Heart right ventricle (tissue), 16 donors: ENCODE measurements at regions not wholly inside any gene's neighbourhood (a gene's known extent, or its start where the extent isn't known, plus 50 kb on each side); places are given as distances from the start of the nearest gene placed in this dataset.
"Not testable (repeated sequence)": the region's sequence is repeated elsewhere in the genome, so short reads cannot be mapped to it uniquely, and the experiment has no call there.

Experiments used
- ATAC-seq, 8 donors: fragments of 200-7000 bp; cut with Tn5 transposase; one replicate each; pipeline ENCODE4 v1.9.1; 2020; ENCODE audit warnings: mild to moderate bottlenecking in 8 of 8, moderate library complexity in 8 of 8, moderate number of reproducible peaks in 1 of 8
- DNase-seq, 2 donors: peaks; one replicate each; pipeline ENCODE4 v3.0.0-alpha.2; 2020
- H3K27ac ChIP-seq, 10 donors: fragments of 200-600 bp; sonication (generic) in 2 of 10; one replicate each; pipeline versions ENCODE4 v1.5.0 to v1.8.0; 2020 to 2022; ENCODE audit warnings: mild to moderate bottlenecking in 3 of 10
- H3K27me3 ChIP-seq, 7 donors: fragments of 200-600 bp; one replicate each; pipeline ENCODE4 v1.8.0; 2021 to 2022; ENCODE audit warnings: mild to moderate bottlenecking in 2 of 7
- H3K36me3 ChIP-seq, 9 donors: fragments of 200-600 bp; sonication (generic) in 1 of 9; one replicate each; pipeline versions ENCODE4 v1.5.0 to v1.8.0; 2020 to 2022; ENCODE audit warnings: mild to moderate bottlenecking in 2 of 9
- H3K4me1 ChIP-seq, 9 donors: fragments of 200-600 bp; sonication (generic) in 1 of 9; one replicate each; pipeline versions ENCODE4 v1.5.0 to v1.8.0; 2020 to 2022; ENCODE audit warnings: mild to moderate bottlenecking in 4 of 9
- H3K4me3 ChIP-seq, 10 donors: fragments of 200-600 bp; sonication (generic) in 2 of 10; one replicate each; pipeline versions ENCODE4 v1.5.0 to v1.8.0; 2020 to 2022; ENCODE audit warnings: mild to moderate bottlenecking in 7 of 10, moderate library complexity in 2 of 10
- H3K9me3 ChIP-seq, 11 donors: fragments of 200-600 bp in 10 of 11; sonication (generic) in 2 of 11; one replicate each; pipeline versions ENCODE4 v1.5.0 to v1.8.0; 2013 to 2022; ENCODE audit warnings: mild to moderate bottlenecking in 2 of 11, control low read depth in 1 of 11, moderate library complexity in 1 of 11
- CTCF ChIP-seq, 9 donors: fragments of 200-600 bp; sonication (generic) in 2 of 9; IDR thresholded peaks; one replicate each; pipeline versions ENCODE4 v1.5.0 to v1.8.0; 2021 to 2022; ENCODE audit warnings: antibody characterized with exemption in 9 of 9, mild to moderate bottlenecking in 5 of 9, moderate library complexity in 1 of 9
- WGBS, 2 donors: extraction: QIAGEN DNeasy Blood & Tissue Kit; methylation state at CpG; one replicate each; pipeline ENCODE4 v1.1.7; 2013; ENCODE audit warnings: inconsistent platforms in 1 of 2; 5-methylcytosine and 5-hydroxymethylcytosine counted together
- intact Hi-C, 10 donors: fragments of 100-400 bp; cut with DNase I; formaldehyde crosslinking; loops; one replicate each; pipeline versions ENCODE4 v1.11.1 to v1.14.2; 2022
- donor health status: Arrhythmogenic right ventricular cardiomyopathy.
- donor health status: ischemic (EF 13 %, LVEDD 7.1; RV severe dilation, severe dysfunction).
- donor health status: healthy with polysubstance abuse.
- donor health status: DM: no; HTN: yes; CAD: no.
- donor health status: DM: no; HTN: no; CAD: no.
- donor health status: ischemic (EF 25% LVEDD 6.9; RV normal size, moderate dysfunction).
- donor health status: ischemic (EF 25% LVEDD 5.7; RV mildly dilated, moderate dysfunction).
- donor health status: healthy.
- donor health status: DM: yes; HTN: yes; CAD: no.
- donor health status: Ischemic cardiomyopathy.
- donor health status: ischemic (EF 35%, LVEDD 5.7; RV mildly dilated, moderate dysfunction).
- donor health status: nonischemic (EF 11% LVEDD 7.7; RV severe dilation, severe dysfunction).
- donor health status: DM: yes; HTN: yes; CAD: no.
- donor health status: PGD.
- donor health status: ischemic (EF 29% LVEDD 5.4; RV normal size, mild dysfunction).
- donor health status: nonischemic (EF 23%, LVEDD 6.1; RV moderate dilation, normal function).

- intact Hi-C loops = no loop called here
- peaks cover 0 to 22% (median 3%) of the 10 kb centered on the region in 11 donors for H3K9me3 ChIP-seq
- no peak overlapping the region for H3K4me3 ChIP-seq
- H3K36me3 ChIP-seq = no peaks in the 10 kb centered on the region
- no peak for TF ChIP-seq CTCF (IDR thresholded peaks at IDR 0.05)
- no peaks in the 10 kb centered on the region for H3K4me1 ChIP-seq
- H3K27me3 ChIP-seq = no peaks in the 10 kb centered on the region
- DNase-seq = no peak
- no peak overlapping the region for H3K27ac ChIP-seq
- no peak for ATAC-seq
These were observed 68.8 kb downstream of the OR5AK2 start for GRCh38 chr11:57057561-57057960.

GRCh38 chr11:57062957-57063356 lies 74.2 kb downstream of the OR5AK2 start:
- intact Hi-C loops, H3K27ac ChIP-seq, DNase-seq, H3K27me3 ChIP-seq, H3K4me3 ChIP-seq, H3K4me1 ChIP-seq, ATAC-seq, H3K36me3 ChIP-seq: not testable (repeated sequence)
- peaks cover 0 to 31% (median 7%) of the 10 kb centered on the region in 11 donors for H3K9me3 ChIP-seq
- 86 to 91% methylated on average over 7 of the region's 7 CpGs for WGBS, 2 donors

- TF ChIP-seq CTCF (IDR thresholded peaks at IDR 0.05) = no peak
- H3K4me1 ChIP-seq = peaks cover 0 to 25% (median 0%) of the 10 kb centered on the region in 9 donors
- intact Hi-C loops = no loop called here
- H3K9me3 ChIP-seq = peaks cover 0 to 9% (median 0%) of the 10 kb centered on the region in 11 donors
- ATAC-seq (no peak), DNase-seq (no peak)
- H3K27ac ChIP-seq = no peak overlapping the region
- no peaks in the 10 kb centered on the region for H3K36me3 ChIP-seq
- H3K4me3 ChIP-seq = no peak overlapping the region
- no peaks in the 10 kb centered on the region for H3K27me3 ChIP-seq
- 66 to 84% methylated on average over 1 of the region's 1 CpG for WGBS, 2 donors
These were observed 81.2 kb downstream of the OR5AK2 start for GRCh38 chr11:57069942-57070341.

GRCh38 chr11:57071829-57072228 lies 83.1 kb downstream of the OR5AK2 start:
- H3K4me1 ChIP-seq = peaks cover 0 to 25% (median 0%) of the 10 kb centered on the region in 9 donors
- H3K27me3 ChIP-seq = no peaks in the 10 kb centered on the region
- ATAC-seq (peak in 1 of 8 donors; percentile 41), DNase-seq (no peak)
- no peak overlapping the region for H3K4me3 ChIP-seq
- intact Hi-C loops = no loop called here
- peak overlapping the region in 3 of 10 donors; percentile 5 to 85 (median 55) for H3K27ac ChIP-seq
- peaks cover 0 to 9% (median 0%) of the 10 kb centered on the region in 11 donors for H3K9me3 ChIP-seq
- no peaks in the 10 kb centered on the region for H3K36me3 ChIP-seq
- TF ChIP-seq CTCF (IDR thresholded peaks at IDR 0.05) = no peak

- Histone ChIP-seq H3K27me3 (no peaks in the 10 kb centered on the region), H3K27ac (peak overlapping the region in 3 of 10 donors; percentile 5 to 85 (median 55)), H3K36me3 (no peaks in the 10 kb centered on the region), H3K4me3 (no peak overlapping the region), H3K9me3 (peaks cover 0 to 4% (median 0%) of the 10 kb centered on the region in 11 donors), H3K4me1 (peaks cover 0 to 25% (median 0%) of the 10 kb centered on the region in 9 donors)
- intact Hi-C loops = no loop called here
- TF ChIP-seq CTCF (IDR thresholded peaks at IDR 0.05) = no peak
- ATAC-seq = peak in 3 of 8 donors; percentile 49 to 96 (median 73)
- DNase-seq = no peak
These were observed 83.9 kb downstream of the OR5AK2 start for GRCh38 chr11:57072640-57073039.
